Activated CD8-positive, alpha-beta T cell treated with anti-CD3 and anti-CD28 coated beads for 36 hours (primary cell): ENCODE measurements at regions not wholly inside any gene's neighbourhood (a gene's known extent, or its start where the extent isn't known, plus 50 kb on each side); places are given as distances from the start of the nearest gene placed in this dataset.

Source experiments
- ATAC-seq: fragments of 200-7000 bp; cut with Tn5 transposase; one replicate; pipeline ENCODE4 v1.10.0; 2021; ENCODE audit warnings: mild to moderate bottlenecking, moderate library complexity
- CTCF ChIA-PET: fragments of 350-600 bp; sonication (Branson Sonifier 250); formaldehyde crosslinking; loops from one replicate; lab custom pipeline; 2021; ENCODE audit warnings: antibody characterized with exemption; lab: Charles Lee
- POLR2A ChIA-PET: fragments of 350-600 bp; sonication (Branson Sonifier 250); formaldehyde crosslinking; loops from one replicate; lab custom pipeline; 2021; ENCODE audit warnings: antibody characterized with exemption; lab: Charles Lee
- DNase-seq: peaks from one replicate; pipeline ENCODE4 v3.0.0-alpha.2; 2020
- H3K27ac Mint-ChIP-seq: one replicate; pipeline ENCODE4 v1.8.0; 2021; ENCODE audit warnings: mild to moderate bottlenecking, mixed read lengths
- H3K27me3 Mint-ChIP-seq: one replicate; pipeline ENCODE4 v1.8.0; 2021; ENCODE audit warnings: mixed read lengths
- H3K36me3 Mint-ChIP-seq: one replicate; pipeline ENCODE4 v1.8.0; 2021; ENCODE audit warnings: low read depth, mixed read lengths
- H3K4me1 Mint-ChIP-seq: one replicate; pipeline ENCODE4 v1.8.0; 2021; ENCODE audit warnings: low read depth, mixed read lengths
- H3K4me3 Mint-ChIP-seq: one replicate; pipeline ENCODE4 v1.8.0; 2021; ENCODE audit warnings: mild to moderate bottlenecking, moderate library complexity, mixed read lengths
- H3K9me3 Mint-ChIP-seq: one replicate; pipeline ENCODE4 v1.8.0; 2021; ENCODE audit warnings: mixed read lengths
- intact Hi-C: fragments of 100-400 bp; cut with micrococcal nuclease; formaldehyde crosslinking; loops from one replicate; pipeline ENCODE4 v1.10.0; 2022
- TF ChIP-seq, protein P1 (sequence below): fragments of 200-600 bp; IDR thresholded peaks from one replicate; pipeline ENCODE4 v1.8.0; 2022; ENCODE audit warnings: antibody characterized with exemption, mild to moderate bottlenecking

DNA sequence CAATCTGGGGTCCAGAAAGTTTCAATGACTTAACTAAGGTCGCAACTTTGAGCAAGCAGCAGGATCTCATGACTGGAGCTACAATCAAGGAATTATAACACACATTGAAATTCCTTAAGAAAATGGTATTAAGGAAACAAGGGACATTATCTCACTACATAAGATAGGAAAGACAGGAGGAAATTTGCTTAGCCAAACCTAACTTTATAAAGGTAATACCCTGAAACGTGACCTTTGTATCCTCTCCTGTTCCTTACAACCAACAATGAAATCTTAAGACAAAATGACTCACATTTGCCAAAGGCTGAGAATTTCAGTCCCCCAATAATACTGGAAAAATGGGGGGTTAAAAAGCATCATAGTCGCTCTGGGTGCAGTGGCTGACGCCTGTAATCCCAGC, 218.9 kb upstream of the LYZL1 start:
- Mint-ChIP-seq H3K4me3 (no peak overlapping the region), H3K9me3 (no peaks in the 10 kb centered on the region), H3K36me3 (no peaks in the 10 kb centered on the region), H3K4me1 (no peaks in the 10 kb centered on the region), H3K27me3 (peaks cover 5% of the 10 kb centered on the region), H3K27ac (no peak overlapping the region)
- ChIA-PET POLR2A (no interaction called here), CTCF (no interaction called here)
- TF ChIP-seq, protein P1, sequence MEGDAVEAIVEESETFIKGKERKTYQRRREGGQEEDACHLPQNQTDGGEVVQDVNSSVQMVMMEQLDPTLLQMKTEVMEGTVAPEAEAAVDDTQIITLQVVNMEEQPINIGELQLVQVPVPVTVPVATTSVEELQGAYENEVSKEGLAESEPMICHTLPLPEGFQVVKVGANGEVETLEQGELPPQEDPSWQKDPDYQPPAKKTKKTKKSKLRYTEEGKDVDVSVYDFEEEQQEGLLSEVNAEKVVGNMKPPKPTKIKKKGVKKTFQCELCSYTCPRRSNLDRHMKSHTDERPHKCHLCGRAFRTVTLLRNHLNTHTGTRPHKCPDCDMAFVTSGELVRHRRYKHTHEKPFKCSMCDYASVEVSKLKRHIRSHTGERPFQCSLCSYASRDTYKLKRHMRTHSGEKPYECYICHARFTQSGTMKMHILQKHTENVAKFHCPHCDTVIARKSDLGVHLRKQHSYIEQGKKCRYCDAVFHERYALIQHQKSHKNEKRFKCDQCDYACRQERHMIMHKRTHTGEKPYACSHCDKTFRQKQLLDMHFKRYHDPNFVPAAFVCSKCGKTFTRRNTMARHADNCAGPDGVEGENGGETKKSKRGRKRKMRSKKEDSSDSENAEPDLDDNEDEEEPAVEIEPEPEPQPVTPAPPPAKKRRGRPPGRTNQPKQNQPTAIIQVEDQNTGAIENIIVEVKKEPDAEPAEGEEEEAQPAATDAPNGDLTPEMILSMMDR = no peak
- intact Hi-C loops = no loop called here
- no peak for ATAC-seq
- no peak for DNase-seq

- ChIA-PET CTCF (no interaction called here), POLR2A (no interaction called here)
- intact Hi-C loops = no loop called here
- Mint-ChIP-seq H3K4me1 (no peaks in the 10 kb centered on the region), H3K36me3 (no peaks in the 10 kb centered on the region), H3K9me3 (no peaks in the 10 kb centered on the region), H3K27me3 (peaks cover 1% of the 10 kb centered on the region), H3K4me3 (no peak overlapping the region), H3K27ac (no peak overlapping the region)
- DNase-seq (no peak), ATAC-seq (no peak)
- TF ChIP-seq, protein P1 = no peak
These were observed 210.0 kb upstream of the LYZL1 start for GRCh38 chr10:29078919-29079318.

GRCh38 chr10:29081231-29081630, 207.6 kb upstream of the LYZL1 start:
- H3K4me1 Mint-ChIP-seq = no peaks in the 10 kb centered on the region
- POLR2A ChIA-PET = no interaction called here
- CTCF ChIA-PET = interaction anchor here (0.6 kb wide), 1 partner anchor 359 kb away, joined by 3 read pairs; no protein-coding TSS in a partner anchor
- peaks cover 1% of the 10 kb centered on the region for H3K27me3 Mint-ChIP-seq
- no peaks in the 10 kb centered on the region for H3K9me3 Mint-ChIP-seq
- ATAC-seq (no peak), DNase-seq (no peak)
- H3K36me3 Mint-ChIP-seq = no peaks in the 10 kb centered on the region
- intact Hi-C loops = no loop called here
- no peak overlapping the region for H3K27ac Mint-ChIP-seq
- H3K4me3 Mint-ChIP-seq = no peak overlapping the region
- TF ChIP-seq, protein P1 = no peak

- Mint-ChIP-seq H3K4me3 (no peak overlapping the region), H3K9me3 (no peaks in the 10 kb centered on the region), H3K4me1 (no peaks in the 10 kb centered on the region), H3K27me3 (peaks cover 1% of the 10 kb centered on the region), H3K36me3 (no peaks in the 10 kb centered on the region), H3K27ac (no peak overlapping the region)
- DNase-seq = no peak
- intact Hi-C loops = no loop called here
- POLR2A ChIA-PET = no interaction called here
- CTCF ChIA-PET = no interaction called here
- no peak for ATAC-seq
- TF ChIP-seq, protein P1 = no peak
These were observed 206.8 kb upstream of the LYZL1 start for GRCh38 chr10:29081951-29082685.

GRCh38 chr10:29083096-29083495, 205.8 kb upstream of the LYZL1 start:
- POLR2A ChIA-PET = interaction anchor here (1.2 kb wide), 1 partner anchor 15 kb away, joined by 3 read pairs; no protein-coding TSS in a partner anchor

More at GRCh38 chr10:29083096-29083495, 205.8 kb upstream of the LYZL1 start:
- TF ChIP-seq, protein P1 = no peak
- H3K27ac Mint-ChIP-seq = no peak overlapping the region
- no peaks in the 10 kb centered on the region for H3K9me3 Mint-ChIP-seq
- intact Hi-C loops = no loop called here
- H3K4me1 Mint-ChIP-seq = no peaks in the 10 kb centered on the region
- no peaks in the 10 kb centered on the region for H3K36me3 Mint-ChIP-seq
- no peak for ATAC-seq
- no peak for DNase-seq
- H3K27me3 Mint-ChIP-seq = no peaks in the 10 kb centered on the region
- no peak overlapping the region for H3K4me3 Mint-ChIP-seq
- CTCF ChIA-PET = no interaction called here
